ENCODE measurements at regions not wholly inside any gene's neighbourhood (a gene's known extent, or its start where the extent isn't known, plus 50 kb on each side); places are given as distances from the start of the nearest gene placed in this dataset.
A peak's percentile ranks its signal among the peaks of the same experiment; 100 is the strongest.

- DNase-seq (ENCODE audit: low spot score): no peak
These were observed 1109.5 kb upstream of the EEF2KMT start for GRCh38 chr16:6207124-6207523.

GRCh38 chr16:6206080-6206479 lies 1108.5 kb upstream of the EEF2KMT start:
- DNase-seq (ENCODE audit: low spot score): no peak

GRCh38 chr16:6204945-6205344 lies 1107.3 kb upstream of the EEF2KMT start:
- DNase-seq (ENCODE audit: low spot score): no peak

GRCh38 chr16:6200861-6201260 lies 1103.3 kb upstream of the EEF2KMT start:
- DNase-seq (ENCODE audit: low spot score): no peak

- no peak for DNase-seq (ENCODE audit: low spot score)
These were observed 1102.7 kb upstream of the EEF2KMT start for GRCh38 chr16:6200271-6200670.

GRCh38 chr16:6195966-6196365 lies 1098.4 kb upstream of the EEF2KMT start:
- DNase-seq (ENCODE audit: low spot score): no peak

- no peak for DNase-seq (ENCODE audit: low spot score)
These were observed 1096.1 kb upstream of the EEF2KMT start for GRCh38 chr16:6193718-6194117.

- no peak for DNase-seq (ENCODE audit: low spot score)
These were observed 1095.4 kb upstream of the EEF2KMT start for GRCh38 chr16:6192984-6193383.

- DNase-seq (ENCODE audit: low spot score): no peak
These were observed 1094.9 kb upstream of the EEF2KMT start for GRCh38 chr16:6192532-6192931.

- DNase-seq (ENCODE audit: low spot score): no peak
These were observed 1093.2 kb upstream of the EEF2KMT start for GRCh38 chr16:6190776-6191175.

- no peak for DNase-seq (ENCODE audit: low spot score)
These were observed 1091.6 kb upstream of the EEF2KMT start for GRCh38 chr16:6189216-6189615.

- DNase-seq (ENCODE audit: low spot score): no peak
These were observed 1080.1 kb upstream of the EEF2KMT start for GRCh38 chr16:6177616-6178180.

- DNase-seq (ENCODE audit: low spot score): no peak
These were observed 1072.4 kb upstream of the EEF2KMT start for GRCh38 chr16:6170022-6170421.

GRCh38 chr16:6165330-6165979 lies 1067.9 kb upstream of the EEF2KMT start:
- no peak for DNase-seq (ENCODE audit: low spot score)

GRCh38 chr16:6160871-6161270 lies 1063.3 kb upstream of the EEF2KMT start:
- DNase-seq (ENCODE audit: low spot score): peak; percentile 21

GRCh38 chr16:6160303-6160702 lies 1062.7 kb upstream of the EEF2KMT start:
- no peak for DNase-seq (ENCODE audit: low spot score)

- peak; percentile 57 for DNase-seq (ENCODE audit: low spot score)
These were observed 1060.2 kb upstream of the EEF2KMT start for GRCh38 chr16:6157806-6158205.

GRCh38 chr16:6155271-6155670 lies 1057.7 kb upstream of the EEF2KMT start:
- DNase-seq (ENCODE audit: low spot score): no peak

GRCh38 chr16:6153901-6154300 lies 1056.3 kb upstream of the EEF2KMT start:
- DNase-seq (ENCODE audit: low spot score): no peak

GRCh38 chr16:6149031-6149430 lies 1051.4 kb upstream of the EEF2KMT start:
- DNase-seq (ENCODE audit: low spot score): no peak

- DNase-seq (ENCODE audit: low spot score): no peak
These were observed 1050.8 kb upstream of the EEF2KMT start for GRCh38 chr16:6148361-6148760.

GRCh38 chr16:6146874-6147425 lies 1049.4 kb upstream of the EEF2KMT start:
- DNase-seq (ENCODE audit: low spot score): no peak

- no peak for DNase-seq (ENCODE audit: low spot score)
These were observed 1048.8 kb upstream of the EEF2KMT start for GRCh38 chr16:6146356-6146755.

- no peak for DNase-seq (ENCODE audit: low spot score)
These were observed 1046.9 kb upstream of the EEF2KMT start for GRCh38 chr16:6144463-6144862.
